CD4-positive, alpha-beta T cell treated with Interleukin-15 for 1 hour (primary cell): ENCODE measurements at regions not wholly inside any gene's neighbourhood (a gene's known extent, or its start where the extent isn't known, plus 50 kb on each side); places are given as distances from the start of the nearest gene placed in this dataset.
"Not testable (repeated sequence)": the region's sequence is repeated elsewhere in the genome, so short reads cannot be mapped to it uniquely, and the experiment has no call there.

ENCODE experiments used
- DNase-seq: peaks from one replicate; pipeline ENCODE4 v3.0.0-alpha.2; 2020

DNA sequence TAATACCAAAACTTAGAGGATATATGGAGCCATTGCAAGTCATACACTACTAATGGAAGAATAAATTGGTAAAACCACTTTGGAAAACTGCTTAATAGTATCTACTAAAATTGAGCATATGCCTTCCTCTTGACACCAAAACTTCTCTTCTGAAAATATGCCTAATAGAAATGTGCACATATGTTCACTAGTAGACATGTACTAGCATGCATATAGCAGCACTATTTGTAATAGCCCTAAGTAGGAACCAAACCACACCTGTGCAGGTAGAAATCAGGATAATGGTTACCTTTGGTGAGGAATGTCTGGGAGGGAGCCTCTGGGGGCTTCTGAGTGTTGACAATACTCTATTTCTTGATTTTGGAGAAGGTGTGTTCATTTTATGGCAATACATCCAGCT, 424.8 kb upstream of the BTBD3 start:
- no peak for DNase-seq

DNA sequence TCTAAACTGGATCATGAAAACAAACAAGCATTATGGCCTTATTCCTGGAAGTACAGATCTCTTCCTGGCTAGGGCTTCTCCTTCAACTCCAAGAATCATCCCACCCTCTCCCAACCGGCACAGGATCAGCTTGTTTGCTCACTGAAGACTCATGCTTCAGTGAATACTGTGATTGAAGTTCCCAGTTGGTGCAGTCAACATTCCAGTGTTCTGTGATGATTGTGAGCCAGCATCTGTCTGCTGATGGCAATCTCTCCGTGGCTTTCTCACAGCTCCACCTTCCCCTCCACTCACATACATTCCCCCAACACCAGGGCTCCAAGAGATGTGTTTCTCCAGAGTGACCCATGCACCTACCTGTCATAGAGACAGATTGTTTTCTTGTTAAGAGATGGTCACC, 421.3 kb upstream of the BTBD3 start:
- DNase-seq: no peak

DNA sequence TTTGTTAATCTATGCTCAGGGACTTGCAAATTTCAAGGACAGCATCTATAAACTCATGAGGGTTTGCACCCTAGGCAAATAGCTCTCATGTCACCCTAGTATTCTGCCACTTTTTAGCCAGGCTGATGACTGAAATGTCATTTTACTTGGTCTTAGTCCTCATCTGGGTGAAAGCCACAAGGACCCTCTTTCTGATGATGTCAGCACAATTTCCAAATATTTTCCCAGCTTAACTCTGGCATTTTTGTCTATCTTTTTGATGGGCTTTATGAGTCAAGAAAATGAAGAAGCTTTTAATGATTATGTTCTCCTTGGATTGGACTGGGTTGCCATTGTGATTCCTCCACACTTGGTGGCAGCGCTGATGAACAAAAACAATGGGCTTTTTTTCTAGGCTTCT, 420.1 kb upstream of the BTBD3 start:
- DNase-seq: no peak

DNA sequence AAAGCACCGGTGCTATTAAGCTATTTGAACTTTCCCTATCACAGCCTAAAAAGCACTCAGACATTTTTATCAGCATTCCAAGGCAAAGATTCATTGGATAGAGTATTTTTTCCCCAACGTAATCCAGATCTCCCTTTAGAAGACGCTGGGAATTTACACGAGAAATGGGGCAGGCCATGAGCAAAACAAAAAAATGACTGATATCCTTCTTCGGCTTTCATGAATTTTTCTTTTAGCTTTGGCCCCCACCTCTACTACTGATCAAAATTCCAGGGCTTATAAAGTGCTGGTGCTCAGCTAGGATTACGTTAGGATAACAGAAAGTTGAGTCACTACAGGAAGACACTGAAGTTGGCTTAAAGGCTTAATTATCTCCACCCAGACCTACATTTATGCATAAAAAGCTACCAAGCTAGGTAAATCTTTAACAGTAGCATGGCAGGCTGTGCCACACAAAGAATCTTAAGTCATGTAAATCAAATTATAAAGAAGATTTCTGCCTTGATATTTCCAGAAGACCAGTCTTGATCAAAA, 418.5 kb upstream of the BTBD3 start:
- DNase-seq: no peak

DNA sequence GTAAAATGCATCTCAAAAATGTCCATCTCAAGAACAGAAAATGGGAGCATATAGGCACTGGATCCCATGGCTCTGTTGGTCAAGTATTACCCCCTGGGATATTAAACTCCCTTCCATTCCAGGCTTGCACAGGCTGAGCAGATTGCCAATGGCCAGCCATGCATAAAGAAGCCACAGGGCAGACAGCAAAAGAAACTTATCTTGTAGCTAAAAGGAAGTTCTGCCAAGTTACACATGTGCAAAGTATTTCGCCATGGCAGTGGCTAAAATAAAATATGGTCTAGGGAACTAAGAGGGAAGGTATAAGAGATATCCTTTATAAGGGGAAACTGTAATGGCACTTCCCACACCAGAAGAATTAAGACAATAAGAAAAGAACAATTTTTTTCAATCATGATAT, 415.6 kb upstream of the BTBD3 start:
- DNase-seq: no peak

DNA sequence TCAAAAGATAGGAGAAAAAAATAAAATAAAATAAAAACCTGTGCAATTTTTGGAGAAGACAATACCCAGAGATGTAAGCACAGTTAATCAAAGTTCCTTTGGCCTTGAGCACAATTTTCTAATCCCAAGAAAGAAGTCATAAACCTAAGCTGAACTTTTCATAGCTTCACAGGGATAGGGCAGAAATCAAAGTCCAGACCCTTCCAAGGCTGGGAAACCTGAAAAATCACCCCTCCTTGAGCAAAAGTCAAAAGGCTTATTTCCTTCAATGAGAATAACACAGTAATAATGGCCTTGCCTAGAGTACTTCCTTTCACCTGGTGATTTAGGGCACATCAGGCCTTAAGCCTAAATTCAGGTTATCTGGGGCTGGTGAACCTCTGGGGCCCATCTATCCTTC, 415.0 kb upstream of the BTBD3 start:
- no peak for DNase-seq

DNA sequence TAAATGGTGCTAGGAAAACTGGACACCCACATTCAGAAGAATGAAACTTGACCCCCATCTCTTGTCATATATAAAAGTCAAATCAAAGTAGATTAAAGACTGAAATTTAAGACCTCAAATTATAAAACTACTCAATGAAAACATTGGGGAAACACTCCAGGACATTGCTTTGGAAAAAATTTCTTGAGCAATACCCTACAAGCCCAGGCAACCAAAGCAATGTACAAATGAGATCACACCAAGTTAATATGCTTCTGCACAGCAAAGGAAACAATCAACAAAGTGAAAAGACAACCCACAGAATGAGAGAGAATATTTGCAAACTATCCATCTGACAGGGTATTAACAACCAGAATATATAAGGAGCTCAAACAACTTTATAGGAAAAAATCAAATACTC, 407.9 kb upstream of the BTBD3 start:
- DNase-seq: no peak

DNA sequence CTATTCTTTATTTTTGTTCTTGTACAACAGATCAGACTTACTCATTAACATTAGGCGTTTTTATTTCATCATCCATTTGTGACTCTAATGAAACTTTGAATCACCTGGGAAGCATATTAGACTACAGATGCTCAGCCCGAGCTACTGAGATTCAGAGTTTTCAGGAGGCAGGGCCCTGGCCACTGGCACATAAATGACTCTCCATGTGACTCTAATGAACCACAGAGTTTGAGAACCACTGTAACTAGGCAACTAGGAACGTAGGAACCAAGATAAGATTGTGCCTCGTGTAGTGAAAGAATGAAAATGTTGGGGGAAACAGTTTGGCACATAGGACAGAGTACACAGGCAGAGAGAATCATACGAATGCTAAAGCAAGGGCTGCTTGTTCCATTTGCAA, 405.9 kb upstream of the BTBD3 start:
- no peak for DNase-seq

DNA sequence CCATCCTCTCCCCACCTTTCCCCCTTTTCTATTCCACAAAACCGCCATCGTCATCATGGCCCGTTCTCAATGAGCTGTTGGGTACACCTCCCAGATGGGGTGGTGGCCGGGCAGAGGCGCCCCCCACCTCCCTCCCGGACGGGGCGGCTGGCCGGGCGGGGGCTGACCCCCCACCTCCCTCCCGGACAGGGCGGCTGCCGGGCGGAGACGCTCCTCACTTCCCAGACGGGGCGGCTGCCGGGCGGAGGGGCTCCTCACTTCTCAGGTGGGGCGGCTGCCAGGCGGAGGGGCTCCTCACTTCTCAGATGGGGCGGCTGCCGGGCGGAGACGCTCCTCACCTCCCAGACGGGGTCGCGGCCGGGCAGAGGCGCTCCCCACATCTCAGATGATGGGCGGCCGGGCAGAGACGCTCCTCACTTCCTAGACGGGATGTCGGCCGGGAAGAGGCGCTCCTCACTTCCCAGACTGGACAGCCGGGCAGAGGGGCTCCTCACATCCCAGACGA, 404.4 kb upstream of the BTBD3 start:
- DNase-seq: not testable (repeated sequence)

DNA sequence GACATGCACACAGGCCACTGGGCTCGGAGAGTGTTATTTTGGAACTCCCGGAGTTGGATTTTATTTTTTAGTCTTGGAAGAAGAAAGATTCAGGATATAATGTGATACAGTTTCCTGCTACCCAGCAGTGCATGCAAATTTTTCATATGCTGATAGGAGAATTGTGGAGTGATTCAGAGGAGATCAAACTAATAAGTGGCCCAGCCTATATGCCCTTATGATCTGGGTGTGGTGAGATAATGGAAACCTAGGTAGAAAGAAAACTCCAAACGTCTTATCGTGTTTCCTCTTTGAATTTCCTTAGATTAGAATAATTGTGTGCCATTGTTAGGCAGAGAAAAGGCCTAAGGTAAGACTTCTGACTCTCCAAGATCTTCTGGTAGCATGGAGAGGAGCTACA, 401.2 kb upstream of the BTBD3 start:
- no peak for DNase-seq

DNA sequence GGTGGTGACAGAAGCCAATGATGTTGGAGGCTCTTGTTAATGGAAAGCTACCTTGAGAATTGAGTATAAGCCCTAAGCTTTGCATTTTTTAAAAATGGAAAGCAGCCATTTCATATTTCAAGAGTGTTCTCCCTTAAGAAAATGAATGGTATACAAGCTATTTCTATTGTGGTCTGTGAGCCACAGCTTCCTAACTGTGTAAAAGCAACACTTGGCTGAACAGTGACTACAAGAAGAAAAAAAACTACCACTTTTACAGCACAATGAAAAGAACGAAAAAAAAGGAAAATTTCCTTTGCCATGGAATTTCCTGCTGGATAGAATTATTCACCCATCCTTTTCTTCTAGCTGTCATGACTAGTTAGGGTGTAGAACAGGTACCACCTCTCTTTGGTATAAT, 397.1 kb upstream of the BTBD3 start:
- DNase-seq: no peak

DNA sequence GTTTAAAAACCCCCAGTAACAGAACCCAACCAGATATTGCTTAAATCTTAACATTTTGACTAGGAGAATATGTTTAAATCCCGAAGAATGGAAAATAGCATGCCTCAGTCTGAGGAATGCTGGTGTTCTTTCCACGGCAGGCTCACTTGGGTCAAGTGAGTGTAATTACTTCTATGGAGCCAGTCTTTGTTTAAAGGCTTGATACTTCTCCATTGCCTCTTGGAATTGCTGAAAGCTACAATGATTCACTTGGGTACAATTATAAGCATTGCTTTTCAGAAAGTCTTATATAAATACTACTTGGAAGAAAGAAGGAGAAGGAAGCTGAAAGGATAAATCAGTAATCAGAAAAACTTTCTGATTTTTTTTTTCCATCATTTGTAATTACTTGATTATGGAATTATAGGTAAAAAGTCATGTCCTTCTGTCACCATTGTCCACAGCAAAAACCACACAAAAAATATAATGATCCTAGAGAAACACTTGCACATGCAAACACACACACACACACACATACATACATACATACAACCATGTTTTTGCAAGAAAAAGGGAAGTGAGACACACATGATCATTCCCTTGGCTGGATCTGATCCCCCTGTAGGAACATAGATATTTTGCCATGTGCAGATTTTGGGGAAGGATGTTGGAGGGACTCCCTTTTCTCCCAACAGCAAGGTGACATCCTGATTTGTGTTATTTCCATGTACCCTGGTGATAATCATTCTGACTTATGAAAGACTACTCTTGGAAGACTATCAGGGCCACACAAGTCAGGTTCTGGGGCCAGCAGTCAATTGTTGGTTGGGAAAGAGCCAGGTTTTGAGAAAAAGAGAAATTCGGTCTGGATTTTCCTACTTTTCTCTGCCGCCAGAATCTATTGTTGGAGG, 396.0 kb upstream of the BTBD3 start:
- DNase-seq: no peak

DNA sequence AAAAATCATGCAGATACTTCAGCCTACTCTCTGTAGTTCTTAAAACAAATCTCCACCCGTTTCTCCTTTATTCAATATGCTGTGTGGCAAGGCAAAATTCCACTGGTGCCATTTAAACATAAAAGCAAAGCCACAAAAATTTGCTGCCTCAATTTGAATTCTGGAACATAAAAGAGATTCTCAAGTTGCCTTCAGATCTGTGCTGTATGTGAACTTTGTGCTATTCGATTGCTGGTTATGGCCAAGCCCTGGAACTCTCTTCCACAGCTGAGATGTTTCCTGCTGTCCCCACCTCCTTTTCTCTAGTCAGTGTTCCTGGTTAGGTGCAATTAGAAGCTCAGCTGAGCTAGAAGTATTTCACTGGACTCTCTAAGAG, 395.3 kb upstream of the BTBD3 start:
- no peak for DNase-seq

DNA sequence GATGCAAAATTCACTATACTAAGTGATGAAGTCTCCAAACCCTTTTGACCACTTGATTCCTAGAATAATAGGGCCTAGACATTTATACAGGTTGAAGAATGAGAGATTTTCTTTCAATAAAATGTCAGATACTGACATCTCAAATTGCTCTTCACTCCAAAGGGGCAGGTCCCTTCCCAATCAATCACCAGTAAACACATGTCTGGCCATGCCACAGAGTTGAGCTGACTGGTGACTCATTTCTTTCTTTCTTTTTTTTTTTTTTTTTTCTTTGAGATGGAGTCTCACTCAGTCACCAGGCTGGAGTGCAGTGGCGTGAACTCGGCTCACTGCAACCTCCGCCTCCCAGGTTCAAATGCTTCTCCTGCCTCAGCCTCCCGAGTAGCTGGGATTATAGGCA, 388.6 kb upstream of the BTBD3 start:
- DNase-seq: no peak

DNA sequence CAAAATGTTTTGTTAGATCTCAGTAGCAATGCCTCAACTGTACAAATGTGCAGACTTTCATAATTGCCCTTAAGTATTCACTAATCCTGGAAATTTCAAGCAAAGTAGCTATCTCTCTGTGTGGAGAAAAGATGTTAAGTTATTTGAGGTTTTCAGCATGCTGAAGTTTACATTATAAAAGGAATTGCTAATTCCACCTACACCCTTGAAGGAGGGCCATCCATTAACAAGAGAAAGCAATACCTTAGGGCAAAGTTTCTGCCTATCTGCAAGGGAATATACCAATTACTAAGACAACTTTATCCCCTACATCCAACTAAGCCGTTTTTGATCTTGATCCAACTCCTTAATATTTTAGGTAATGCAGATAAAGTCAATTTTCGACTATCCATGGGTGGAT, 380.7 kb upstream of the BTBD3 start:
- no peak for DNase-seq

DNA sequence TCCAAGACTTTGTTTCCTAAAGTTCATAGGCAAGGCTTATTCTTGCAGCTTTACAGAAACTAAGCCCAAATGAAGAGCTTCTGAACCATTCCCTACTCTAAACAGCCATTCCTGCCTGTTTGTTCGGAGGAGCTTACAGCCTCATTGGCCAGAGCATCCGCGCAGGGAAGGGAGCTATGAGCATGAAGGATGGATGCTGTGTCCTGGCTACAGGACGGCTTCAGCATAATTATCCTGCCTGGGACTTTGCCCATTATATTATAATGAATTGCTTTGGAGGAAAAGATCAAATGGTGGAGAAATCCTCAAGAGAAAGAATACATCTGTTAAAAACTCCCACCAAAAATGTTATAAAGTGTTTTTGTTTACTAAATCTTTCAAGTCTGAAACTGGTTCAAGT, 378.2 kb upstream of the BTBD3 start:
- no peak for DNase-seq

DNA sequence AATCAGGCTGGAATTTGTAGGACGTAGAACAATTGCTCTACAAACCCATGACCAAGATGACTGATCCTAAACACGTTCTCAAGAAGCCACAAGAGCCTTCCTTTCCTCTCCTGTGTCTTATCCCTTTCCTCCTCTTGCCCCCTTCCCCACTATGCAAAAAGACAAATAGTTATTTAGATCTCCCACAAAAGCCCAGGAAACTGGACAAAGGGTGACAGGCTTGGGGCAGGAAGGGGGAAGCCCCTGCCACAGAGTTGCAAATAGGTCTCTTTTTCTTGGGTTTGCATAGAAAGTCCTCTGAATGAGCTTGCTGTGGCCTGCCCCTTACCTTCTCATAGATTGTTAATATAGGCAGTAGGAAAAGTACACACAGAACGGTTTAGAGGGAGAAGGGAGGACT, 377.1 kb upstream of the BTBD3 start:
- no peak for DNase-seq

DNA sequence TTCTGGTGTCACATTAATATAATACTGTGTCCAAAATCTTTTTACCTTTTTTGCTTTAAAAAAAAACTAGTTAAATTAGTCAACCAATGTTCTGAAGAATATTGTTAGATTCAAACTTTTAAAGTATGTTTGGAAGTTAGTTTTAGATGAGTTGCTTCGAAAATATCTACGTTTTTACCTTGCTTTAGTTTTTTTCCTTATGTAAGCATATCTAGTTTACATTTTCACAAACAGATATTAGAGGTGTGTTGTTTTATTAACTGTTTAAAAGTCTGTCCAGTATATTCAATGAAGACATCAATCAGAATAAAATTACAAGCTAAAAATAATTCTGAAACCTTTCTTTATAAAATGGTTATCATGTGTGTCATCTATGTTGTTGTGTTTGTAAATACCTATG, 375.0 kb upstream of the BTBD3 start:
- no peak for DNase-seq

DNA sequence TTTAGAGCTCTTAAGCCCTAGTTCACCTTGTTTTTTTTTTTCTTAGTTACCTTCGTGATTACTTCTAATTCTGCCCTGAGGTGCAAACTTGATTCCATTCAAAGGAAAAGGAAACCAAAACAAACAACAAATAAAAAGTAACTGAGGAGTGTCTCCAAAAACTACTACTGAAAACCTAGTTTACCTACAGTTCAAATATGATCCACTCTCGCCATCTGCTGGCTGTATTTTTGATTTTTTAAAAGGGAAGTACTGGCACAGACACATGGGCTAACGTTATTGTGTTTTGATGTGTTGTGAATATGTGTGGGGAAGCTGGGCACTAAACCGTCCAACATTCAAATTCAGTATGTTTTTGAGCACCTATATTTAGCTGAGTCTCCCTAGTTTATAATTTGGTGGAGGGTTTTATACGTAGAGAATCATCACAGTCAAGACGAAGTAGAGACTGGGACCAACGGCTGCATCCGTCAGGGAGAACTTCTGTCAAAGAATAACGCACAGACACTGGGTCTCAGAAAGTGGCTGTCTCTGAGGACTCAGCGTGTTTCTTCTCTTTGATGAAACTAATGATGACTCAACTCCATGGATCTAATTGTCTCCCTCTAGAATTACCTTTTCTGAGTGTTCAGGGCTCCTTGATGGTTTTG, 373.5 kb upstream of the BTBD3 start:
- DNase-seq: no peak

DNA sequence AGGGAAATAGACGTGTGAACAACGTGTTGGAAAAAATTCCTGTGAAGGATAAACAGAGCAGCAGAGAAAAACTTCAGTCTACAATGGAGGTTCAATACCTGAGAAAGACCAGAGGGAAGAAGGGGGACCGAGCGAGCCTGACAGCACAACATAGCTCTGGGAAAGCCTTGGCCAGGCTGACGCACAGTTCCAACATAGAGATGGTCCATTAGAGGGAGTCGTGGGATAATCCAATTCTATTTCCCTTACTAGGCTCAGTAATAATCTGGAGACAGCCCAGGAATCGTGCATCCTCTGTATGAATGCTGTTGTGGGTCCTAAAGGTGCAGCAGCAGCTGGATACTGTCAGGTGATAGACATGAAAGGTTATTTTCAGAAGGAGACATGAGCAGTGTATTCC, 370.8 kb upstream of the BTBD3 start:
- DNase-seq: no peak

DNA sequence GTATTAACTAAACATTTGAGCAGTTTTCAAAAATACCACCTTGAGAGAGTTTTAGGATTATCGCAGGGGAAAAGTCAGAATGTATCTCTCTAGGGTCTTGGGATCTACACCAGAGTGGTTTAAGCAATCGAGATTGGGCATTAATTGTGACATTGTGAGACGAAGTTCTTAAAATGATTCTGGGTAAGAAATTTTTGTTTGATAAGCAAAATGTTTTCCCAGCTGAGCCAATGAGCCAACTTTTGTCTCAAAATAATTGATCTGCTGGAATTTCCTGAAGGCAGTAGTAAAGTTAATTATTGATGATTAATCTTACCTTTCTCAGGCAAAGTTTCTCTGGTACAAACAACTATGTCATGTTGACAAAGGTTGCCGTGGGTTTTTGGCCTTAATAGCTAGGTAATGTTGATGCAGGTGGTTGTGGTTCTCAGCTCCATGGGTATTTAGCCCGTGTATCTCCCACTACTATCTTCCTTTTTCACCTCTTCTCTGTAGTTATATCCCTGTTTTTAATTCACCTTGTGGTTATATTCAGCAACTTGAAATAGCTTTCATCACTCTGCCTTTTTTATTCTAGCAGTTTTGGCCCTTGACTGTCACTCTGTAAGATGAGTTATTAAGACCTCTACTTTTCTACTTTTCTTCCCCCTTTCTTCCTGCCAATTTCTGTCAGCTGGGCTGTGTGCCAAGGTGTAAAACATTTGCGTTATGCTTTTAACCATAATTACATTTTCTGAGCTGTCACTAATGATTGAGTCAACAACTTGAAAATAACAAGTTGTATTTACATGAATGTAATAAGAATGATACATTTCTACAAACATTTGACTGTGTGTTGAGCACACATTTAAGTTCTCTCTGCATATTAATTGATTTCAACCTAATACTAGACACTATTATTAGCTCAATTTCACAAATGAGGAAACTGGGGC, 368.3 kb upstream of the BTBD3 start:
- DNase-seq: no peak

DNA sequence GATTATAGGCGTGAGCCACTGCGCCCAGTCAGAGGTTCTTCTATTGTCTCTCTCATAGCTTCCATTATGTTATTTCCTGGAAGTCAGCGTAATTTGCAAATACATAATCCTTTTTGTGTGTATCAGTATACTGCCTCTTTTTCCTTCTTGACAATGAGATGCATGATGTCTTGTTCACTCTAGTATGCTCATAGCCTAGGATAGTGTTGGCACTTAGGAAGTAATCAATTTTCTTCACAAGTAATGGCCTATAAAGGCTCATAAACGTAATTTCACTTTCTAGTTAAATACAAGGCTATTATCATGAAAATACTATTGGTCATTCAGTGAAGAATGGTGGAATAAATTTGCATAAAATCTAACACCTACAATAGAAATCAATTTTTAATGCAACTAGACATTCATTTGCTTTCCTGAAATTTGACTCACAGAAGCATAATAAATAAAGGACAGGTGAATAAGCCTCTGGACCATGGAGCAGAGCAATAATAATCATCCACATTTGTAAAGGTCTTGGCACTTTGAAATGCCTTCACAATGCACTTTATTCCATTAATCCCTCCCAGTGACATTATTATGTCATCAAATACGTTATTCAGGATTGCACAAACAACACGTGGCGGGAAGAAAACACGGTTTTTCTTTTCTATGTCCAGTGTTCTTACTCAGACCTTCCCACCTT, 366.9 kb upstream of the BTBD3 start:
- DNase-seq: no peak

DNA sequence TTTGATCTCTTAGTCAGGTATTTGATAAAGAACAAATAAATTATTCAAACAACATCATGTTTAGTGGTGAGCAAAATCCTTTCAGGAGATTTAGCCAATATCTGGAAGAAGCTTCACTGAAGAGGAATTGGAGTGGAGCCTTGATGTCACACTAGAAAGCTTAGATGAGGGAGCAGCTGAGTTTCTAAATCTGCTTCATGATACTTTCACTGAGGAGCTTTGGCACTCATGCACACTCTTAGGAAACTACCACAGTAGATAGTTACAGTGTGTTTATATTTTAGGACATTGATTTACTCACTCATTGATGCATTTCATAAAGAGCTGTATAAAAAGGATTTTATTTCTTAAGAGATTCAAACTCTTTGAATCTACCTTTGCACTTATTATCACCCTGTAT, 366.2 kb upstream of the BTBD3 start:
- DNase-seq: no peak
